ENCODE measurements at regions not wholly inside any gene's neighbourhood (a gene's known extent, or its start where the extent isn't known, plus 50 kb on each side); places are given as distances from the start of the nearest gene placed in this dataset.

DNA sequence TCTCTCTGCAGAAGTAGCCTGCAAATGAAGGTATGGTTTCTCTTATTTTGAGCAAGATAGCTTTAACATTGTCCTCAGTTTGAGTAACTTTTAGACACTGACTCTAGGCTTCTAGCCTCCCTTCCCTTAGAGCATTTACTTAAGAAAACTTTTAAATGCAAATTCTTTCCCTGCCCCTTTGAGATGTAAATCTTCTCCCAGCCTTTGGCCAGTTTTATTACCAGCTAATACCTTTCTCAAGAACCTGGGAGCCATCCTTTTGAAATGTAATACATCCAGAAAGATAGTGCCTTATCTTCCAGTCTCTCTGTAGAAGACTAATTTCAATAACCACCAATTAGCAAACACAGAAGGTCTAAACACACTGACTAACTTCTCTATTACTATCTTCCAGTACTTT, 688.9 kb upstream of the CDH9 start:
- TF ChIP-seq, protein P1, sequence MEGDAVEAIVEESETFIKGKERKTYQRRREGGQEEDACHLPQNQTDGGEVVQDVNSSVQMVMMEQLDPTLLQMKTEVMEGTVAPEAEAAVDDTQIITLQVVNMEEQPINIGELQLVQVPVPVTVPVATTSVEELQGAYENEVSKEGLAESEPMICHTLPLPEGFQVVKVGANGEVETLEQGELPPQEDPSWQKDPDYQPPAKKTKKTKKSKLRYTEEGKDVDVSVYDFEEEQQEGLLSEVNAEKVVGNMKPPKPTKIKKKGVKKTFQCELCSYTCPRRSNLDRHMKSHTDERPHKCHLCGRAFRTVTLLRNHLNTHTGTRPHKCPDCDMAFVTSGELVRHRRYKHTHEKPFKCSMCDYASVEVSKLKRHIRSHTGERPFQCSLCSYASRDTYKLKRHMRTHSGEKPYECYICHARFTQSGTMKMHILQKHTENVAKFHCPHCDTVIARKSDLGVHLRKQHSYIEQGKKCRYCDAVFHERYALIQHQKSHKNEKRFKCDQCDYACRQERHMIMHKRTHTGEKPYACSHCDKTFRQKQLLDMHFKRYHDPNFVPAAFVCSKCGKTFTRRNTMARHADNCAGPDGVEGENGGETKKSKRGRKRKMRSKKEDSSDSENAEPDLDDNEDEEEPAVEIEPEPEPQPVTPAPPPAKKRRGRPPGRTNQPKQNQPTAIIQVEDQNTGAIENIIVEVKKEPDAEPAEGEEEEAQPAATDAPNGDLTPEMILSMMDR (IDR thresholded peaks at IDR 0.05), result no peak
- TF ChIP-seq POLR2A (IDR thresholded peaks at IDR 0.05), result no peak

Data from ovary (tissue), 3 donors.